Caco-2 (cell line): ENCODE measurements at regions not wholly inside any gene's neighbourhood (a gene's known extent, or its start where the extent isn't known, plus 50 kb on each side); places are given as distances from the start of the nearest gene placed in this dataset.
A peak's percentile ranks its signal among the peaks of the same experiment; 100 is the strongest.
"Not testable (repeated sequence)": the region's sequence is repeated elsewhere in the genome, so short reads cannot be mapped to it uniquely, and the experiment has no call there.

ENCODE experiments used
- BruUV-seq: library from RNA; stranded (reverse); fragments of 400-500 nt; replicated peaks from 2 replicates; lab custom pipeline; 2021; lab: Mats Ljungman, UMichigan
- CTCF ChIA-PET: fragments of 300-600 bp; sonication (Branson Sonifier 250); formaldehyde crosslinking; loops from one replicate; lab custom pipeline; 2022; ENCODE audit warnings: antibody characterized with exemption; lab: Charles Lee
- POLR2A ChIA-PET: fragments of 300-600 bp; sonication (Branson Sonifier 250); formaldehyde crosslinking; loops from one replicate; lab custom pipeline; 2022; ENCODE audit warnings: antibody characterized with exemption; lab: Charles Lee
- DNase-seq, 2 experiments: peaks; one replicate each; pipeline versions ENCODE4 v3.0.0 to v3.0.0-alpha.2; 2020 to 2022
- H3K27me3 ChIP-seq: replicated peaks from 2 replicates; pipeline ENCODE4 v1.6.0; 2011; ENCODE audit warnings: low read length; ENCODE audit not compliant: control insufficient read depth, insufficient read depth
- H3K36me3 ChIP-seq: 2 replicates; pipeline ENCODE4 v1.5.1; 2011; ENCODE audit warnings: low read length; ENCODE audit not compliant: control insufficient read depth, insufficient read depth
- H3K4me1 ChIP-seq: fragments of 250-450 bp; sonication (Bioruptor Pico); 2 replicates; pipeline ENCODE4 v1.5.1; 2020; ENCODE audit warnings: mild to moderate bottlenecking
- H3K4me3 ChIP-seq: 2 replicates; pipeline ENCODE4 v1.5.1; 2011; ENCODE audit warnings: low read depth, mild to moderate bottlenecking, control low read depth, low read length
- H3K9me3 ChIP-seq: fragments of 250-450 bp; sonication (Bioruptor Pico); 2 replicates; pipeline ENCODE4 v1.5.1; 2020; ENCODE audit warnings: mild to moderate bottlenecking, moderate library complexity
- H3K27ac Mint-ChIP-seq: one replicate; pipeline ENCODE4 v1.8.0; 2022; ENCODE audit warnings: mixed read lengths; ENCODE audit not compliant: unreplicated experiment
- H3K27me3 Mint-ChIP-seq: one replicate; pipeline ENCODE4 v1.8.0; 2022; ENCODE audit warnings: mixed read lengths; ENCODE audit not compliant: insufficient read depth, unreplicated experiment
- H3K36me3 Mint-ChIP-seq: one replicate; pipeline ENCODE4 v1.8.0; 2022; ENCODE audit warnings: mild to moderate bottlenecking, mixed read lengths; ENCODE audit not compliant: insufficient read depth, unreplicated experiment
- H3K4me1 Mint-ChIP-seq: one replicate; pipeline ENCODE4 v1.8.0; 2022; ENCODE audit warnings: low read depth, mixed read lengths; ENCODE audit not compliant: unreplicated experiment
- H3K4me3 Mint-ChIP-seq: one replicate; pipeline ENCODE4 v1.8.0; 2022; ENCODE audit warnings: mild to moderate bottlenecking, moderate library complexity, mixed read lengths; ENCODE audit not compliant: unreplicated experiment
- H3K9me3 Mint-ChIP-seq: one replicate; pipeline ENCODE4 v1.8.0; 2022; ENCODE audit warnings: mixed read lengths; ENCODE audit not compliant: unreplicated experiment
- CTCF ChIP-seq, 2 experiments: fragments of 200-600 bp in 1 of 2; IDR thresholded peaks; 1 replicate in 1 of 2; 2 replicates in 1 of 2; pipeline versions ENCODE4 v1.5.1 to v1.8.0; 2011 to 2022; ENCODE audit warnings: antibody characterized with exemption in 1 of 2, control low read depth in 1 of 2, inconsistent platforms in 1 of 2, low read depth in 1 of 2, low read length in 1 of 2, mild to moderate bottlenecking in 1 of 2, moderate library complexity in 1 of 2; ENCODE audit not compliant: insufficient read depth in 1 of 2, severe bottlenecking in 1 of 2, unreplicated experiment in 1 of 2
- intact Hi-C: fragments of 100-400 bp; cut with micrococcal nuclease; formaldehyde crosslinking; loops from one replicate; pipeline ENCODE4 v1.10.0; 2022; ENCODE audit not compliant: unreplicated experiment

GRCh38 chr9:621201-621855, 220.2 kb upstream of the DMRT1 start:
- DNase-seq: no peak
- peaks cover 11% of the 10 kb centered on the region for H3K4me1 ChIP-seq
- no peaks in the 10 kb centered on the region for H3K36me3 ChIP-seq
- Mint-ChIP-seq H3K4me3 (no peak overlapping the region), H3K4me1 (peaks cover 6% of the 10 kb centered on the region), H3K9me3 (no peaks in the 10 kb centered on the region), H3K27me3 (no peaks in the 10 kb centered on the region), H3K36me3 (peaks cover 5% of the 10 kb centered on the region), H3K27ac (peak overlapping the region; percentile 28)
- no peak for TF ChIP-seq CTCF (IDR thresholded peaks at IDR 0.05; ENCODE audit: insufficient read depth in 1 of 2, low read depth in 1 of 2, low read length in 1 of 2, severe bottlenecking in 1 of 2, unreplicated experiment in 1 of 2)
- no peaks in the 10 kb centered on the region for H3K9me3 ChIP-seq
- no TSS peak for BruUV-seq
- no peaks in the 10 kb centered on the region for H3K27me3 ChIP-seq
- intact Hi-C loops: no loop called here
- ChIA-PET POLR2A (no interaction called here), CTCF (no interaction called here)
- H3K4me3 ChIP-seq: no peak overlapping the region

- Mint-ChIP-seq H3K9me3 (no peaks in the 10 kb centered on the region), H3K27ac (no peak overlapping the region), H3K36me3 (peaks cover 12% of the 10 kb centered on the region), H3K27me3 (no peaks in the 10 kb centered on the region), H3K4me3 (no peak overlapping the region), H3K4me1 (no peaks in the 10 kb centered on the region)
- no peaks in the 10 kb centered on the region for H3K9me3 ChIP-seq
- intact Hi-C loops: loop anchor here (5.0 kb wide), 1 partner anchor 57 kb away; no protein-coding TSS in a partner anchor
- ChIA-PET POLR2A (interaction anchor here (0.7 kb wide), 1 partner anchor 428 kb away, joined by 4 read pairs; no protein-coding TSS in a partner anchor), CTCF (no interaction called here)
- TF ChIP-seq CTCF (IDR thresholded peaks at IDR 0.05; ENCODE audit: insufficient read depth in 1 of 2, low read depth in 1 of 2, low read length in 1 of 2, severe bottlenecking in 1 of 2, unreplicated experiment in 1 of 2): no peak
- no peaks in the 10 kb centered on the region for H3K36me3 ChIP-seq
- H3K4me3 ChIP-seq: no peak overlapping the region
- no peaks in the 10 kb centered on the region for H3K27me3 ChIP-seq
- 0 out of 2 replicates have a peak, but pooled peaks cover 3% of the 10 kb centered on the region for H3K4me1 ChIP-seq
- BruUV-seq: no TSS peak
- DNase-seq: no peak
These were observed 216.5 kb upstream of the DMRT1 start for GRCh38 chr9:624935-625500.

GRCh38 chr9:625613-626012, 215.9 kb upstream of the DMRT1 start:
- Histone ChIP-seq H3K4me1 (0 out of 2 replicates have a peak, but pooled peaks cover 3% of the 10 kb centered on the region), H3K9me3 (no peaks in the 10 kb centered on the region), H3K36me3 (no peaks in the 10 kb centered on the region), H3K4me3 (no peak overlapping the region), H3K27me3 (no peaks in the 10 kb centered on the region)
- intact Hi-C loops: loop anchor here (5.0 kb wide), 1 partner anchor 57 kb away; no protein-coding TSS in a partner anchor
- no peaks in the 10 kb centered on the region for H3K4me1 Mint-ChIP-seq
- H3K27ac Mint-ChIP-seq: no peak overlapping the region
- H3K4me3 Mint-ChIP-seq: no peak overlapping the region
- no peak for DNase-seq
- H3K27me3 Mint-ChIP-seq: no peaks in the 10 kb centered on the region
- TF ChIP-seq CTCF (IDR thresholded peaks at IDR 0.05; ENCODE audit: insufficient read depth in 1 of 2, low read depth in 1 of 2, low read length in 1 of 2, severe bottlenecking in 1 of 2, unreplicated experiment in 1 of 2): no peak
- BruUV-seq: no TSS peak
- H3K9me3 Mint-ChIP-seq: no peaks in the 10 kb centered on the region
- H3K36me3 Mint-ChIP-seq: peaks cover 17% of the 10 kb centered on the region
- ChIA-PET POLR2A (interaction anchor here (0.7 kb wide), 1 partner anchor 428 kb away, joined by 4 read pairs; no protein-coding TSS in a partner anchor), CTCF (no interaction called here)

- ChIA-PET CTCF (interaction anchor here (0.6 kb wide), 1 partner anchor 69 kb away, joined by 7 read pairs; no protein-coding TSS in a partner anchor), POLR2A (interaction anchor here (0.7 kb wide), 1 partner anchor 427 kb away, joined by 4 read pairs; no protein-coding TSS in a partner anchor)
- not testable (repeated sequence) for H3K27me3 Mint-ChIP-seq, H3K4me1 Mint-ChIP-seq, BruUV-seq, H3K4me3 Mint-ChIP-seq, H3K36me3 ChIP-seq, H3K9me3 ChIP-seq, H3K27me3 ChIP-seq, H3K4me3 ChIP-seq, H3K4me1 ChIP-seq, H3K27ac Mint-ChIP-seq, H3K9me3 Mint-ChIP-seq, DNase-seq
- intact Hi-C loops: loop anchor here (5.0 kb wide), 1 partner anchor 56 kb away; no protein-coding TSS in a partner anchor
- peaks cover 17% of the 10 kb centered on the region for H3K36me3 Mint-ChIP-seq
These were observed 215.4 kb upstream of the DMRT1 start for GRCh38 chr9:626114-626513.
